ENCODE measurements at regions not wholly inside any gene's neighbourhood (a gene's known extent, or its start where the extent isn't known, plus 50 kb on each side); places are given as distances from the start of the nearest gene placed in this dataset.
"Not testable (repeated sequence)": the region's sequence is repeated elsewhere in the genome, so short reads cannot be mapped to it uniquely, and the experiment has no call there.

- Histone ChIP-seq H3K4me3 (ENCODE audit: low read depth in 1 of 3, low read length in 3 of 3) (no peak overlapping the region), H3K36me3 (ENCODE audit: control insufficient read depth in 3 of 3, insufficient read depth in 2 of 3, low read depth in 1 of 3, low read length in 3 of 3) (no peaks in the 10 kb centered on the region), H3K4me1 (ENCODE audit: control insufficient read depth in 3 of 3, insufficient read depth in 2 of 3, low read depth in 1 of 3, low read length in 2 of 3) (no peaks in the 10 kb centered on the region), H3K27ac (ENCODE audit: low read depth in 1 of 3, low read length in 2 of 3) (no peak overlapping the region), H3K27me3 (ENCODE audit: control insufficient read depth in 3 of 3, insufficient read depth in 3 of 3, low read length in 3 of 3) (peaks cover 0 to 3% (median 0%) of the 10 kb centered on the region in 3 donors), H3K9me3 (ENCODE audit: control insufficient read depth in 2 of 2, insufficient read depth in 1 of 2, low read depth in 1 of 2, low read length in 1 of 2) (no peaks in the 10 kb centered on the region)
- DNase-seq (no peak), FAIRE-seq (no peak)
- WGBS, 3 donors, result 62 to 75% (median 65%) methylated on average over 5 of the region's 5 CpGs
Observed at GRCh38 chr5:57358796-57359592, 123.6 kb downstream of the ACTBL2 start.

- not testable (repeated sequence) for H3K27me3 ChIP-seq (ENCODE audit: control insufficient read depth in 3 of 3, insufficient read depth in 3 of 3, low read length in 3 of 3); H3K4me3 ChIP-seq (ENCODE audit: low read depth in 1 of 3, low read length in 3 of 3); DNase-seq; H3K4me1 ChIP-seq (ENCODE audit: control insufficient read depth in 3 of 3, insufficient read depth in 2 of 3, low read depth in 1 of 3, low read length in 2 of 3); H3K36me3 ChIP-seq (ENCODE audit: control insufficient read depth in 3 of 3, insufficient read depth in 2 of 3, low read depth in 1 of 3, low read length in 3 of 3); H3K9me3 ChIP-seq (ENCODE audit: control insufficient read depth in 2 of 2, insufficient read depth in 1 of 2, low read depth in 1 of 2, low read length in 1 of 2); H3K27ac ChIP-seq (ENCODE audit: low read depth in 1 of 3, low read length in 2 of 3); FAIRE-seq
- 77 to 85% methylated on average over 7 to 12 of the region's 16 CpGs; no CpG with 5 or more reads in 1 of the 3 donors for WGBS, 3 donors
Observed at GRCh38 chr5:57356850-57357249, 125.8 kb downstream of the ACTBL2 start.

GRCh38 chr5:57349214-57349613 lies 133.4 kb downstream of the ACTBL2 start:
- no peak overlapping the region for H3K27ac ChIP-seq (ENCODE audit: low read depth in 1 of 3, low read length in 2 of 3)
- WGBS, 3 donors, result 60 to 72% (median 64%) methylated on average over 1 of the region's 1 CpG
- H3K36me3 ChIP-seq (ENCODE audit: control insufficient read depth in 3 of 3, insufficient read depth in 2 of 3, low read depth in 1 of 3, low read length in 3 of 3), result no peaks in the 10 kb centered on the region
- FAIRE-seq (no peak), DNase-seq (no peak)
- H3K27me3 ChIP-seq (ENCODE audit: control insufficient read depth in 3 of 3, insufficient read depth in 3 of 3, low read length in 3 of 3), result no peaks in the 10 kb centered on the region
- peaks cover 0 to 2% of the 10 kb centered on the region in 2 donors for H3K9me3 ChIP-seq (ENCODE audit: control insufficient read depth in 2 of 2, insufficient read depth in 1 of 2, low read depth in 1 of 2, low read length in 1 of 2)
- no peaks in the 10 kb centered on the region for H3K4me1 ChIP-seq (ENCODE audit: control insufficient read depth in 3 of 3, insufficient read depth in 2 of 3, low read depth in 1 of 3, low read length in 2 of 3)
- H3K4me3 ChIP-seq (ENCODE audit: low read depth in 1 of 3, low read length in 3 of 3), result no peak overlapping the region

- DNase-seq, result no peak
- H3K27me3 ChIP-seq (ENCODE audit: control insufficient read depth in 3 of 3, insufficient read depth in 3 of 3, low read length in 3 of 3), result peaks cover 0 to 3% (median 0%) of the 10 kb centered on the region in 3 donors
- no peak for FAIRE-seq
- no peak overlapping the region for H3K4me3 ChIP-seq (ENCODE audit: low read depth in 1 of 3, low read length in 3 of 3)
- no peaks in the 10 kb centered on the region for H3K4me1 ChIP-seq (ENCODE audit: control insufficient read depth in 3 of 3, insufficient read depth in 2 of 3, low read depth in 1 of 3, low read length in 2 of 3)
- H3K36me3 ChIP-seq (ENCODE audit: control insufficient read depth in 3 of 3, insufficient read depth in 2 of 3, low read depth in 1 of 3, low read length in 3 of 3), result no peaks in the 10 kb centered on the region
- H3K9me3 ChIP-seq (ENCODE audit: control insufficient read depth in 2 of 2, insufficient read depth in 1 of 2, low read depth in 1 of 2, low read length in 1 of 2), result peaks cover 0 to 2% of the 10 kb centered on the region in 2 donors
- no peak overlapping the region for H3K27ac ChIP-seq (ENCODE audit: low read depth in 1 of 3, low read length in 2 of 3)
- WGBS, 3 donors, result 38 to 52% (median 38%) methylated on average over 7 of the region's 7 CpGs
Observed at GRCh38 chr5:57348376-57349140, 134.1 kb downstream of the ACTBL2 start.

- FAIRE-seq (no peak), DNase-seq (no peak)
- peaks cover 0 to 3% (median 0%) of the 10 kb centered on the region in 3 donors for H3K27me3 ChIP-seq (ENCODE audit: control insufficient read depth in 3 of 3, insufficient read depth in 3 of 3, low read length in 3 of 3)
- H3K36me3 ChIP-seq (ENCODE audit: control insufficient read depth in 3 of 3, insufficient read depth in 2 of 3, low read depth in 1 of 3, low read length in 3 of 3), result no peaks in the 10 kb centered on the region
- no peak overlapping the region for H3K4me3 ChIP-seq (ENCODE audit: low read depth in 1 of 3, low read length in 3 of 3)
- H3K27ac ChIP-seq (ENCODE audit: low read depth in 1 of 3, low read length in 2 of 3), result no peak overlapping the region
- H3K4me1 ChIP-seq (ENCODE audit: control insufficient read depth in 3 of 3, insufficient read depth in 2 of 3, low read depth in 1 of 3, low read length in 2 of 3), result no peaks in the 10 kb centered on the region
- 48 to 72% (median 56%) methylated on average over 2 of the region's 2 CpGs for WGBS, 3 donors
- peaks cover 0 to 2% of the 10 kb centered on the region in 2 donors for H3K9me3 ChIP-seq (ENCODE audit: control insufficient read depth in 2 of 2, insufficient read depth in 1 of 2, low read depth in 1 of 2, low read length in 1 of 2)
Observed at GRCh38 chr5:57346328-57346727, 136.3 kb downstream of the ACTBL2 start.

- Histone ChIP-seq H3K27ac (ENCODE audit: low read depth in 1 of 3, low read length in 2 of 3) (no peak overlapping the region), H3K27me3 (ENCODE audit: control insufficient read depth in 3 of 3, insufficient read depth in 3 of 3, low read length in 3 of 3) (peaks cover 0 to 3% (median 0%) of the 10 kb centered on the region in 3 donors), H3K9me3 (ENCODE audit: control insufficient read depth in 2 of 2, insufficient read depth in 1 of 2, low read depth in 1 of 2, low read length in 1 of 2) (no peaks in the 10 kb centered on the region), H3K36me3 (ENCODE audit: control insufficient read depth in 3 of 3, insufficient read depth in 2 of 3, low read depth in 1 of 3, low read length in 3 of 3) (no peaks in the 10 kb centered on the region), H3K4me3 (ENCODE audit: low read depth in 1 of 3, low read length in 3 of 3) (no peak overlapping the region), H3K4me1 (ENCODE audit: control insufficient read depth in 3 of 3, insufficient read depth in 2 of 3, low read depth in 1 of 3, low read length in 2 of 3) (no peaks in the 10 kb centered on the region)
- DNase-seq (no peak), FAIRE-seq (no peak)
- WGBS, 3 donors, result 86 to 91% (median 90%) methylated on average over 4 of the region's 4 CpGs
Observed at GRCh38 chr5:57341380-57341979, 141.1 kb downstream of the ACTBL2 start.

- DNase-seq (no peak), FAIRE-seq (no peak)
- Histone ChIP-seq H3K4me3 (ENCODE audit: low read depth in 1 of 3, low read length in 3 of 3) (no peak overlapping the region), H3K27ac (ENCODE audit: low read depth in 1 of 3, low read length in 2 of 3) (no peak overlapping the region), H3K9me3 (ENCODE audit: control insufficient read depth in 2 of 2, insufficient read depth in 1 of 2, low read depth in 1 of 2, low read length in 1 of 2) (no peaks in the 10 kb centered on the region), H3K4me1 (ENCODE audit: control insufficient read depth in 3 of 3, insufficient read depth in 2 of 3, low read depth in 1 of 3, low read length in 2 of 3) (no peaks in the 10 kb centered on the region), H3K27me3 (ENCODE audit: control insufficient read depth in 3 of 3, insufficient read depth in 3 of 3, low read length in 3 of 3) (peaks cover 0 to 3% (median 0%) of the 10 kb centered on the region in 3 donors), H3K36me3 (ENCODE audit: control insufficient read depth in 3 of 3, insufficient read depth in 2 of 3, low read depth in 1 of 3, low read length in 3 of 3) (no peaks in the 10 kb centered on the region)
- 70 to 83% (median 81%) methylated on average over 1 of the region's 1 CpG for WGBS, 3 donors
Observed at GRCh38 chr5:57340681-57341080, 141.9 kb downstream of the ACTBL2 start.

GRCh38 chr5:57339521-57339920 lies 143.1 kb downstream of the ACTBL2 start:
- FAIRE-seq, result no peak
- Histone ChIP-seq H3K4me3 (ENCODE audit: low read depth in 1 of 3, low read length in 3 of 3) (no peak overlapping the region), H3K27ac (ENCODE audit: low read depth in 1 of 3, low read length in 2 of 3) (no peak overlapping the region), H3K27me3 (ENCODE audit: control insufficient read depth in 3 of 3, insufficient read depth in 3 of 3, low read length in 3 of 3) (peaks cover 0 to 3% (median 0%) of the 10 kb centered on the region in 3 donors), H3K4me1 (ENCODE audit: control insufficient read depth in 3 of 3, insufficient read depth in 2 of 3, low read depth in 1 of 3, low read length in 2 of 3) (no peaks in the 10 kb centered on the region), H3K9me3 (ENCODE audit: control insufficient read depth in 2 of 2, insufficient read depth in 1 of 2, low read depth in 1 of 2, low read length in 1 of 2) (no peaks in the 10 kb centered on the region), H3K36me3 (ENCODE audit: control insufficient read depth in 3 of 3, insufficient read depth in 2 of 3, low read depth in 1 of 3, low read length in 3 of 3) (no peaks in the 10 kb centered on the region)
- no peak for DNase-seq
- WGBS, 3 donors, result 87 to 90% (median 89%) methylated on average over 2 of the region's 2 CpGs

All from small intestine (tissue), 7 donors.